Esophagus muscularis mucosa (tissue), 4 donors: ENCODE measurements at regions not wholly inside any gene's neighbourhood (a gene's known extent, or its start where the extent isn't known, plus 50 kb on each side); places are given as distances from the start of the nearest gene placed in this dataset.

ENCODE experiments used
- DNase-seq: peaks from one replicate; pipeline ENCODE4 v3.0.0-alpha.2; 2017; ENCODE audit errors: extremely low spot score
- H3K27ac ChIP-seq, 4 donors: fragments of 200-600 bp; sonication (generic); replicated peaks in 1 of 4; 1 replicate in 3 of 4; 2 replicates in 1 of 4; pipeline ENCODE4 v1.5.1; 2016 to 2019; ENCODE audit warnings: mild to moderate bottlenecking in 1 of 4
- H3K27me3 ChIP-seq, 4 donors: fragments of 200-600 bp; sonication (generic); one replicate each; pipeline versions ENCODE4 v1.5.1 to v1.6.0; 2016 to 2019
- H3K36me3 ChIP-seq, 4 donors: fragments of 200-600 bp; sonication (generic); one replicate each; pipeline ENCODE4 v1.5.1; 2016 to 2019
- H3K4me1 ChIP-seq, 4 donors: fragments of 200-600 bp; sonication (generic); one replicate each; pipeline ENCODE4 v1.5.1; 2016 to 2019
- H3K4me3 ChIP-seq, 4 donors: fragments of 200-600 bp; sonication (generic); 1 replicate in 2 of 4; 2 replicates in 2 of 4; pipeline ENCODE4 v1.5.1; 2016 to 2019; ENCODE audit warnings: mild to moderate bottlenecking in 4 of 4, moderate library complexity in 1 of 4
- H3K9me3 ChIP-seq, 4 donors: fragments of 200-600 bp; sonication (generic); 1 replicate in 3 of 4; 2 replicates in 1 of 4; pipeline ENCODE4 v1.5.1; 2016 to 2019
- CTCF ChIP-seq, 3 experiments: fragments of 200-600 bp in 2 of 3; fragments of 450-650 bp in 1 of 3; sonication (generic) in 2 of 3; IDR thresholded peaks; one replicate each; pipeline ENCODE4 v1.5.1; 2017 to 2019; ENCODE audit warnings: antibody characterized with exemption in 3 of 3, mild to moderate bottlenecking in 2 of 3, moderate library complexity in 1 of 3
- EP300 ChIP-seq: sonication (generic); formaldehyde crosslinking; IDR thresholded peaks from one replicate; pipeline ENCODE4 v1.6.1; 2017; ENCODE audit warnings: antibody characterized with exemption
- POLR2A ChIP-seq: fragments of 450-650 bp; IDR thresholded peaks from one replicate; pipeline ENCODE4 v1.6.1; 2017; ENCODE audit warnings: antibody characterized with exemption, moderate library complexity, mild to moderate bottlenecking, low read depth
- POLR2AphosphoS5 ChIP-seq, 2 donors: sonication (generic); formaldehyde crosslinking; IDR thresholded peaks; one replicate each; pipeline ENCODE4 v1.6.1; 2017; ENCODE audit warnings: antibody characterized with exemption in 2 of 2
- WGBS: methylation state at CpG from one replicate; pipeline ENCODE4 v1.1.5; 2018; 5-methylcytosine and 5-hydroxymethylcytosine counted together
- intact Hi-C: fragments of 100-400 bp; cut with DNase I; formaldehyde crosslinking; loops from one replicate; pipeline ENCODE4 v1.15.1; 2023

- no peak for DNase-seq
- no peaks in the 10 kb centered on the region for H3K27me3 ChIP-seq
- no peaks in the 10 kb centered on the region for H3K4me1 ChIP-seq
- H3K4me3 ChIP-seq = no peak overlapping the region
- no peak overlapping the region for H3K27ac ChIP-seq
- no peaks in the 10 kb centered on the region for H3K36me3 ChIP-seq
- H3K9me3 ChIP-seq = no peaks in the 10 kb centered on the region
- intact Hi-C loops = no loop called here
- no CpG with 5 or more reads among the region's 2 CpGs for WGBS
- TF ChIP-seq POLR2AphosphoS5 (IDR thresholded peaks at IDR 0.05) (no peak), EP300 (no peak)
Observed at GRCh38 chrY:7866976-7867375, 955.4 kb upstream of the AMELY start.

- Histone ChIP-seq H3K27me3 (no peaks in the 10 kb centered on the region), H3K4me3 (no peak overlapping the region), H3K36me3 (no peaks in the 10 kb centered on the region), H3K9me3 (no peaks in the 10 kb centered on the region), H3K4me1 (no peaks in the 10 kb centered on the region), H3K27ac (no peak overlapping the region)
- WGBS = no CpG with 5 or more reads among the region's 3 CpGs
- intact Hi-C loops = no loop called here
- DNase-seq = no peak
- TF ChIP-seq POLR2AphosphoS5 (IDR thresholded peaks at IDR 0.05) (no peak), POLR2A (no peak), EP300 (no peak), CTCF (IDR thresholded peaks at IDR 0.05) (no peak)
Observed at GRCh38 chrY:7860781-7861614, 949.4 kb upstream of the AMELY start.

GRCh38 chrY:7850191-7850590, 938.6 kb upstream of the AMELY start:
- Histone ChIP-seq H3K27me3 (no peaks in the 10 kb centered on the region), H3K9me3 (no peaks in the 10 kb centered on the region), H3K4me1 (no peaks in the 10 kb centered on the region), H3K4me3 (no peak overlapping the region), H3K36me3 (no peaks in the 10 kb centered on the region), H3K27ac (no peak overlapping the region)
- DNase-seq = no peak
- intact Hi-C loops = no loop called here
- TF ChIP-seq POLR2A (no peak), POLR2AphosphoS5 (IDR thresholded peaks at IDR 0.05) (no peak), EP300 (no peak), CTCF (IDR thresholded peaks at IDR 0.05) (no peak)

- Histone ChIP-seq H3K9me3 (no peaks in the 10 kb centered on the region), H3K4me1 (no peaks in the 10 kb centered on the region), H3K36me3 (no peaks in the 10 kb centered on the region), H3K4me3 (no peak overlapping the region), H3K27ac (no peak overlapping the region), H3K27me3 (no peaks in the 10 kb centered on the region)
- TF ChIP-seq POLR2A = no peak
- TF ChIP-seq EP300 = no peak
- no peak for TF ChIP-seq POLR2AphosphoS5 (IDR thresholded peaks at IDR 0.05)
- no peak for TF ChIP-seq CTCF (IDR thresholded peaks at IDR 0.05)
- no peak for DNase-seq
- intact Hi-C loops = no loop called here
Observed at GRCh38 chrY:7845776-7846175, 934.2 kb upstream of the AMELY start.

GRCh38 chrY:7837046-7837445, 925.5 kb upstream of the AMELY start:
- H3K27me3 ChIP-seq = no peaks in the 10 kb centered on the region
- intact Hi-C loops = no loop called here
- no peak overlapping the region for H3K4me3 ChIP-seq
- no peak overlapping the region for H3K27ac ChIP-seq
- no peak for DNase-seq
- H3K36me3 ChIP-seq = no peaks in the 10 kb centered on the region
- no CpG with 5 or more reads among the region's 7 CpGs for WGBS
- H3K9me3 ChIP-seq = no peaks in the 10 kb centered on the region
- TF ChIP-seq POLR2A (no peak), CTCF (IDR thresholded peaks at IDR 0.05) (no peak), EP300 (no peak), POLR2AphosphoS5 (IDR thresholded peaks at IDR 0.05) (no peak)
- peaks cover 0 to 3% (median 0%) of the 10 kb centered on the region in 4 donors for H3K4me1 ChIP-seq
